ENCODE measurements at regions not wholly inside any gene's neighbourhood (a gene's known extent, or its start where the extent isn't known, plus 50 kb on each side); places are given as distances from the start of the nearest gene placed in this dataset.

DNA sequence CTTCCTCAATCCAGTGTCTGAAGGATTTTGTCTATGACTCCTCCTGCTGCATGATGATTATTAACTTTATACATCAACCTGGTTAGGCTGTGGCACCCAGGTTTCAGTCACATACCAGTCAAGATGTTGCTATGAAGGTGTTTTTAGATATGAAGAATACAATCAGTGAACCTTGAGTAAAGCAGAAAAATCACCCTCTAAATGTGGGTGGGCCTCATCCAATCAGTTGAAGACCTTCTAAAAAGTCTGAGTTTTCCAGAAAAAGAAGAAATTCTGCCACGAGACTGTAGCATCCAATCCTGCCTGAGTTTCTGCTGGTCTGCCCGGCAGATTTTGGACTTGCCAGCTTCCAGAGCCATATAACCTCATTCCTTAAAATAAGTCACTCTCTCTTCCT lies 126.1 kb upstream of the FRMD4A start:
- no peak for TF ChIP-seq SP7 (tag by site-specific recombination; IDR thresholded peaks at IDR 0.05)
- no peak for TF ChIP-seq ZNF707 (tag by site-specific recombination; IDR thresholded peaks at IDR 0.05)
- TF ChIP-seq, protein P1, sequence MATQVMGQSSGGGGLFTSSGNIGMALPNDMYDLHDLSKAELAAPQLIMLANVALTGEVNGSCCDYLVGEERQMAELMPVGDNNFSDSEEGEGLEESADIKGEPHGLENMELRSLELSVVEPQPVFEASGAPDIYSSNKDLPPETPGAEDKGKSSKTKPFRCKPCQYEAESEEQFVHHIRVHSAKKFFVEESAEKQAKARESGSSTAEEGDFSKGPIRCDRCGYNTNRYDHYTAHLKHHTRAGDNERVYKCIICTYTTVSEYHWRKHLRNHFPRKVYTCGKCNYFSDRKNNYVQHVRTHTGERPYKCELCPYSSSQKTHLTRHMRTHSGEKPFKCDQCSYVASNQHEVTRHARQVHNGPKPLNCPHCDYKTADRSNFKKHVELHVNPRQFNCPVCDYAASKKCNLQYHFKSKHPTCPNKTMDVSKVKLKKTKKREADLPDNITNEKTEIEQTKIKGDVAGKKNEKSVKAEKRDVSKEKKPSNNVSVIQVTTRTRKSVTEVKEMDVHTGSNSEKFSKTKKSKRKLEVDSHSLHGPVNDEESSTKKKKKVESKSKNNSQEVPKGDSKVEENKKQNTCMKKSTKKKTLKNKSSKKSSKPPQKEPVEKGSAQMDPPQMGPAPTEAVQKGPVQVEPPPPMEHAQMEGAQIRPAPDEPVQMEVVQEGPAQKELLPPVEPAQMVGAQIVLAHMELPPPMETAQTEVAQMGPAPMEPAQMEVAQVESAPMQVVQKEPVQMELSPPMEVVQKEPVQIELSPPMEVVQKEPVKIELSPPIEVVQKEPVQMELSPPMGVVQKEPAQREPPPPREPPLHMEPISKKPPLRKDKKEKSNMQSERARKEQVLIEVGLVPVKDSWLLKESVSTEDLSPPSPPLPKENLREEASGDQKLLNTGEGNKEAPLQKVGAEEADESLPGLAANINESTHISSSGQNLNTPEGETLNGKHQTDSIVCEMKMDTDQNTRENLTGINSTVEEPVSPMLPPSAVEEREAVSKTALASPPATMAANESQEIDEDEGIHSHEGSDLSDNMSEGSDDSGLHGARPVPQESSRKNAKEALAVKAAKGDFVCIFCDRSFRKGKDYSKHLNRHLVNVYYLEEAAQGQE (tag by site-specific recombination; IDR thresholded peaks at IDR 0.05) = no peak
- TF ChIP-seq, protein P2, sequence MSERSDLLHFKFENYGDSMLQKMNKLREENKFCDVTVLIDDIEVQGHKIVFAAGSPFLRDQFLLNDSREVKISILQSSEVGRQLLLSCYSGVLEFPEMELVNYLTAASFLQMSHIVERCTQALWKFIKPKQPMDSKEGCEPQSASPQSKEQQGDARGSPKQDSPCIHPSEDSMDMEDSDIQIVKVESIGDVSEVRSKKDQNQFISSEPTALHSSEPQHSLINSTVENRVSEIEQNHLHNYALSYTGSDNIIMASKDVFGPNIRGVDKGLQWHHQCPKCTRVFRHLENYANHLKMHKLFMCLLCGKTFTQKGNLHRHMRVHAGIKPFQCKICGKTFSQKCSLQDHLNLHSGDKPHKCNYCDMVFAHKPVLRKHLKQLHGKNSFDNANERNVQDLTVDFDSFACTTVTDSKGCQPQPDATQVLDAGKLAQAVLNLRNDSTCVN (tag by site-specific recombination; optimal IDR thresholded peaks at IDR 0.05) = no peak
- no peak for TF ChIP-seq HOXA7 (CRISPR knock-in tag; IDR thresholded peaks at IDR 0.05; ENCODE audit: borderline replicate concordance)
- TF ChIP-seq, protein P3, sequence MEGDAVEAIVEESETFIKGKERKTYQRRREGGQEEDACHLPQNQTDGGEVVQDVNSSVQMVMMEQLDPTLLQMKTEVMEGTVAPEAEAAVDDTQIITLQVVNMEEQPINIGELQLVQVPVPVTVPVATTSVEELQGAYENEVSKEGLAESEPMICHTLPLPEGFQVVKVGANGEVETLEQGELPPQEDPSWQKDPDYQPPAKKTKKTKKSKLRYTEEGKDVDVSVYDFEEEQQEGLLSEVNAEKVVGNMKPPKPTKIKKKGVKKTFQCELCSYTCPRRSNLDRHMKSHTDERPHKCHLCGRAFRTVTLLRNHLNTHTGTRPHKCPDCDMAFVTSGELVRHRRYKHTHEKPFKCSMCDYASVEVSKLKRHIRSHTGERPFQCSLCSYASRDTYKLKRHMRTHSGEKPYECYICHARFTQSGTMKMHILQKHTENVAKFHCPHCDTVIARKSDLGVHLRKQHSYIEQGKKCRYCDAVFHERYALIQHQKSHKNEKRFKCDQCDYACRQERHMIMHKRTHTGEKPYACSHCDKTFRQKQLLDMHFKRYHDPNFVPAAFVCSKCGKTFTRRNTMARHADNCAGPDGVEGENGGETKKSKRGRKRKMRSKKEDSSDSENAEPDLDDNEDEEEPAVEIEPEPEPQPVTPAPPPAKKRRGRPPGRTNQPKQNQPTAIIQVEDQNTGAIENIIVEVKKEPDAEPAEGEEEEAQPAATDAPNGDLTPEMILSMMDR (tag by site-specific recombination; IDR thresholded peaks at IDR 0.05) = no peak
- no peak for TF ChIP-seq ZBTB8A (tag by site-specific recombination; IDR thresholded peaks at IDR 0.05)
- no peak for TF ChIP-seq ZNF274 (IDR thresholded peaks at IDR 0.05; ENCODE audit: low read length)
- no peak for TF ChIP-seq ZNF274 (tag by site-specific recombination; IDR thresholded peaks at IDR 0.05; ENCODE audit: borderline replicate concordance)
- no peak for TF ChIP-seq ZFP3 (tag by site-specific recombination; IDR thresholded peaks at IDR 0.05; ENCODE audit: low read depth)
